Activated CD4-positive, CD25-positive, alpha-beta regulatory T cell treated with anti-CD3 and anti-CD28 coated beads, Interleukin-2, amount 50 U/mL, for 24 hours (primary cell): ENCODE measurements at regions not wholly inside any gene's neighbourhood (a gene's known extent, or its start where the extent isn't known, plus 50 kb on each side); places are given as distances from the start of the nearest gene placed in this dataset.

ENCODE experiments used
- ATAC-seq, 2 donors: fragments of 150-1000 bp; cut with Tn5 transposase; one replicate each; pipeline ENCODE4 v1.10.0; 2021; ENCODE audit warnings: mild to moderate bottlenecking in 1 of 2, moderate library complexity in 1 of 2

- no peak for ATAC-seq
Measured at GRCh38 chr12:77619425-77619824, 211.3 kb upstream of the NAV3 start.

- no peak for ATAC-seq
Measured at GRCh38 chr12:77617818-77618217, 212.9 kb upstream of the NAV3 start.

GRCh38 chr12:77615332-77615731 lies 215.4 kb upstream of the NAV3 start:
- ATAC-seq: no peak

- no peak for ATAC-seq
Measured at GRCh38 chr12:77613411-77613810, 217.3 kb upstream of the NAV3 start.

GRCh38 chr12:77610446-77610845 lies 220.2 kb upstream of the NAV3 start:
- no peak for ATAC-seq

- ATAC-seq: no peak
Measured at GRCh38 chr12:77609016-77609415, 221.7 kb upstream of the NAV3 start.

- no peak for ATAC-seq
Measured at GRCh38 chr12:77608271-77608824, 222.3 kb upstream of the NAV3 start.

- ATAC-seq: no peak
Measured at GRCh38 chr12:77606348-77606747, 224.3 kb upstream of the NAV3 start.

- no peak for ATAC-seq
Measured at GRCh38 chr12:77603946-77604345, 226.7 kb upstream of the NAV3 start.

- no peak for ATAC-seq
Measured at GRCh38 chr12:77601069-77601468, 229.6 kb upstream of the NAV3 start.

GRCh38 chr12:77600468-77600843 lies 230.2 kb upstream of the NAV3 start:
- ATAC-seq: no peak

GRCh38 chr12:77599782-77600467 lies 230.8 kb upstream of the NAV3 start:
- ATAC-seq: no peak

- no peak for ATAC-seq
Measured at GRCh38 chr12:77594366-77594765, 236.3 kb upstream of the NAV3 start.

- ATAC-seq: no peak
Measured at GRCh38 chr12:77592836-77593235, 237.9 kb upstream of the NAV3 start.

GRCh38 chr12:77591959-77592743 lies 238.5 kb upstream of the NAV3 start:
- ATAC-seq: no peak

- no peak for ATAC-seq
Measured at GRCh38 chr12:77590306-77590705, 240.4 kb upstream of the NAV3 start.

- ATAC-seq: no peak
Measured at GRCh38 chr12:77584860-77585259, 245.8 kb upstream of the NAV3 start.

GRCh38 chr12:77578466-77579220 lies 252.1 kb upstream of the NAV3 start:
- ATAC-seq: no peak

GRCh38 chr12:77577791-77578190 lies 252.9 kb upstream of the NAV3 start:
- no peak for ATAC-seq

GRCh38 chr12:77575376-77575919 lies 255.2 kb upstream of the NAV3 start:
- no peak for ATAC-seq

GRCh38 chr12:77572371-77572770 lies 258.3 kb upstream of the NAV3 start:
- ATAC-seq: no peak

GRCh38 chr12:77571768-77572167 lies 258.9 kb upstream of the NAV3 start:
- ATAC-seq: no peak

GRCh38 chr12:77571127-77571526 lies 259.6 kb upstream of the NAV3 start:
- no peak for ATAC-seq
